Parathyroid adenoma (tissue), 2 donors: ENCODE measurements at regions not wholly inside any gene's neighbourhood (a gene's known extent, or its start where the extent isn't known, plus 50 kb on each side); places are given as distances from the start of the nearest gene placed in this dataset.

Experiments used
- H2AFZ ChIP-seq: fragments of 300-600 bp; sonication (generic); one replicate; pipeline ENCODE4 v1.7.0; 2017; ENCODE audit warnings: antibody characterized with exemption, mild to moderate bottlenecking
- H3K27ac ChIP-seq: fragments of 300-600 bp; sonication (generic); one replicate; pipeline ENCODE4 v1.7.0; 2017
- H3K27me3 ChIP-seq: fragments of 300-600 bp; sonication (generic); one replicate; pipeline ENCODE4 v1.7.0; 2017; ENCODE audit warnings: low read length; ENCODE audit not compliant: control insufficient read depth, insufficient read depth
- H3K36me3 ChIP-seq: fragments of 300-600 bp; sonication (generic); one replicate; pipeline ENCODE4 v1.7.0; 2017; ENCODE audit warnings: low read length; ENCODE audit not compliant: control insufficient read depth, insufficient read depth
- H3K4me1 ChIP-seq: fragments of 300-600 bp; sonication (generic); one replicate; pipeline ENCODE4 v1.7.0; 2017; ENCODE audit warnings: control low read depth
- H3K4me2 ChIP-seq: fragments of 300-600 bp; sonication (generic); one replicate; pipeline ENCODE4 v1.7.0; 2017; ENCODE audit warnings: low read length
- H3K4me3 ChIP-seq: fragments of 300-600 bp; sonication (generic); one replicate; pipeline ENCODE4 v1.7.0; 2017; ENCODE audit warnings: low read depth, low read length
- H3K79me2 ChIP-seq: fragments of 300-600 bp; sonication (generic); one replicate; pipeline ENCODE4 v1.7.0; 2017; ENCODE audit warnings: control low read depth
- H3K9ac ChIP-seq: fragments of 300-600 bp; sonication (generic); one replicate; pipeline ENCODE4 v1.7.0; 2017; ENCODE audit warnings: mild to moderate bottlenecking
- H3K9me3 ChIP-seq: fragments of 300-600 bp; sonication (generic); one replicate; pipeline ENCODE4 v1.7.0; 2017; ENCODE audit warnings: low read length; ENCODE audit not compliant: control insufficient read depth
- CTCF ChIP-seq: fragments of 300-600 bp; sonication (generic); IDR thresholded peaks from one replicate; pipeline ENCODE4 v1.7.0; 2017; ENCODE audit warnings: antibody characterized with exemption, mild to moderate bottlenecking
- donor health status: primary hyperparathyroidism.

- Histone ChIP-seq H3K27ac (no peak overlapping the region), H3K9me3 (no peaks in the 10 kb centered on the region), H3K36me3 (no peaks in the 10 kb centered on the region), H3K27me3 (no peaks in the 10 kb centered on the region), H3K4me2 (no peak overlapping the region), H3K4me3 (no peak overlapping the region), H2AFZ (no peak overlapping the region), H3K4me1 (no peaks in the 10 kb centered on the region), H3K79me2 (no peaks in the 10 kb centered on the region), H3K9ac (no peak overlapping the region)
- TF ChIP-seq CTCF, result no peak
Measured at GRCh38 chr3:102761766-102762165, 327.0 kb downstream of the ZPLD1 start.

GRCh38 chr3:102790747-102791325 lies 356.0 kb downstream of the ZPLD1 start:
- no peak overlapping the region for H3K4me2 ChIP-seq
- no peak for TF ChIP-seq CTCF
- no peaks in the 10 kb centered on the region for H3K4me1 ChIP-seq
- no peaks in the 10 kb centered on the region for H3K79me2 ChIP-seq
- H3K27ac ChIP-seq, result no peak overlapping the region
- no peaks in the 10 kb centered on the region for H3K9me3 ChIP-seq
- no peaks in the 10 kb centered on the region for H3K36me3 ChIP-seq
- H3K4me3 ChIP-seq, result no peak overlapping the region
- no peaks in the 10 kb centered on the region for H3K27me3 ChIP-seq
- no peak overlapping the region for H2AFZ ChIP-seq
- H3K9ac ChIP-seq, result no peak overlapping the region

GRCh38 chr3:102791641-102792589 lies 357.1 kb downstream of the ZPLD1 start:
- TF ChIP-seq CTCF, result no peak
- Histone ChIP-seq H3K9me3 (no peaks in the 10 kb centered on the region), H3K4me3 (no peak overlapping the region), H3K4me1 (no peaks in the 10 kb centered on the region), H2AFZ (no peak overlapping the region), H3K27ac (no peak overlapping the region), H3K9ac (no peak overlapping the region), H3K36me3 (no peaks in the 10 kb centered on the region), H3K27me3 (no peaks in the 10 kb centered on the region), H3K79me2 (no peaks in the 10 kb centered on the region), H3K4me2 (no peak overlapping the region)

- Histone ChIP-seq H3K9ac (no peak overlapping the region), H3K36me3 (no peaks in the 10 kb centered on the region), H3K27ac (no peak overlapping the region), H3K27me3 (no peaks in the 10 kb centered on the region), H3K4me2 (no peak overlapping the region), H3K4me3 (no peak overlapping the region), H3K4me1 (no peaks in the 10 kb centered on the region), H3K79me2 (no peaks in the 10 kb centered on the region), H2AFZ (no peak overlapping the region), H3K9me3 (no peaks in the 10 kb centered on the region)
- no peak for TF ChIP-seq CTCF
Measured at GRCh38 chr3:102796804-102797203, 362.0 kb downstream of the ZPLD1 start.
